Calu3 (cell line): ENCODE measurements at regions not wholly inside any gene's neighbourhood (a gene's known extent, or its start where the extent isn't known, plus 50 kb on each side); places are given as distances from the start of the nearest gene placed in this dataset.

Source experiments
- BruUV-seq: library from RNA; stranded (reverse); fragments of 400-500 nt; replicated peaks from 2 replicates; lab custom pipeline; 2021; lab: Mats Ljungman, UMichigan
- CTCF ChIA-PET: fragments of 300-600 bp; sonication (Branson Sonifier 250); formaldehyde crosslinking; loops from one replicate; lab custom pipeline; 2022; ENCODE audit warnings: antibody characterized with exemption; lab: Charles Lee
- DNase-seq: peaks from one replicate; pipeline ENCODE4 v3.0.0; 2022
- H3K27ac Mint-ChIP-seq: one replicate; pipeline ENCODE4 v1.8.0; 2022; ENCODE audit warnings: mixed read lengths; ENCODE audit not compliant: unreplicated experiment
- H3K27me3 Mint-ChIP-seq: one replicate; pipeline ENCODE4 v1.8.0; 2022; ENCODE audit warnings: mixed read lengths; ENCODE audit not compliant: unreplicated experiment
- H3K36me3 Mint-ChIP-seq: one replicate; pipeline ENCODE4 v1.8.0; 2022; ENCODE audit warnings: mild to moderate bottlenecking, moderate library complexity, mixed read lengths; ENCODE audit not compliant: insufficient read depth, unreplicated experiment
- H3K4me1 Mint-ChIP-seq: one replicate; pipeline ENCODE4 v1.8.0; 2022; ENCODE audit warnings: mild to moderate bottlenecking, low read depth, mixed read lengths; ENCODE audit not compliant: unreplicated experiment
- H3K4me3 Mint-ChIP-seq: one replicate; pipeline ENCODE4 v1.8.0; 2022; ENCODE audit warnings: mild to moderate bottlenecking, low read depth, moderate library complexity, mixed read lengths; ENCODE audit not compliant: unreplicated experiment
- H3K9me3 Mint-ChIP-seq: one replicate; pipeline ENCODE4 v1.8.0; 2022; ENCODE audit warnings: low read depth, mixed read lengths; ENCODE audit not compliant: unreplicated experiment
- intact Hi-C: fragments of 100-400 bp; cut with micrococcal nuclease; formaldehyde crosslinking; loops from one replicate; pipeline ENCODE4 v1.10.0; 2022; ENCODE audit not compliant: unreplicated experiment
- TF ChIP-seq, protein P1 (sequence below): fragments of 200-600 bp; IDR thresholded peaks from one replicate; pipeline ENCODE4 v1.8.0; 2022; ENCODE audit warnings: antibody characterized with exemption; ENCODE audit not compliant: unreplicated experiment

DNA sequence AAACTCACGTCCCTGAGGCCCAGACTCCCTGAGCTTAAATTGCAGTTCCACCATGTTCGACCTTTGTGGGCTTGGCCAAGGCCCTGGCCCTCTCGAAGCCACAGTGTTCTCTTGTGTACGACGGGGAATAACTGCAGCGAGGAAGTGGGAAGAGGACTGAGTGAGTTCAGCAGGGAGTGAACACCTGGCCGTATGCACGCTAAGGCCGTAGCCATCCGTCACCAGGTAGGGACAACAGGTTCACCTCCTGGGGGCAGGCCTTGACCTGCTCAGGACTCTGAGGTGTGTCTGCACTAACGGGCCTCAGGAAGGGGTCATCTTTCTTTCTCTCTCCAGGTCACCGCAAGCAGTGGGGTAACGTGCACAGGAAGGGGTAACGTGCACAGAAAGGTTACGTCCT lies 67.2 kb upstream of the CTBP2 start:
- no peak overlapping the region for H3K4me3 Mint-ChIP-seq
- TF ChIP-seq, protein P1, sequence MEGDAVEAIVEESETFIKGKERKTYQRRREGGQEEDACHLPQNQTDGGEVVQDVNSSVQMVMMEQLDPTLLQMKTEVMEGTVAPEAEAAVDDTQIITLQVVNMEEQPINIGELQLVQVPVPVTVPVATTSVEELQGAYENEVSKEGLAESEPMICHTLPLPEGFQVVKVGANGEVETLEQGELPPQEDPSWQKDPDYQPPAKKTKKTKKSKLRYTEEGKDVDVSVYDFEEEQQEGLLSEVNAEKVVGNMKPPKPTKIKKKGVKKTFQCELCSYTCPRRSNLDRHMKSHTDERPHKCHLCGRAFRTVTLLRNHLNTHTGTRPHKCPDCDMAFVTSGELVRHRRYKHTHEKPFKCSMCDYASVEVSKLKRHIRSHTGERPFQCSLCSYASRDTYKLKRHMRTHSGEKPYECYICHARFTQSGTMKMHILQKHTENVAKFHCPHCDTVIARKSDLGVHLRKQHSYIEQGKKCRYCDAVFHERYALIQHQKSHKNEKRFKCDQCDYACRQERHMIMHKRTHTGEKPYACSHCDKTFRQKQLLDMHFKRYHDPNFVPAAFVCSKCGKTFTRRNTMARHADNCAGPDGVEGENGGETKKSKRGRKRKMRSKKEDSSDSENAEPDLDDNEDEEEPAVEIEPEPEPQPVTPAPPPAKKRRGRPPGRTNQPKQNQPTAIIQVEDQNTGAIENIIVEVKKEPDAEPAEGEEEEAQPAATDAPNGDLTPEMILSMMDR = no peak
- H3K4me1 Mint-ChIP-seq = no peaks in the 10 kb centered on the region
- intact Hi-C loops = no loop called here
- H3K27me3 Mint-ChIP-seq = no peaks in the 10 kb centered on the region
- CTCF ChIA-PET = no interaction called here
- no peak for DNase-seq
- no TSS peak for BruUV-seq
- no peaks in the 10 kb centered on the region for H3K36me3 Mint-ChIP-seq
- H3K9me3 Mint-ChIP-seq = no peaks in the 10 kb centered on the region
- no peak overlapping the region for H3K27ac Mint-ChIP-seq

DNA sequence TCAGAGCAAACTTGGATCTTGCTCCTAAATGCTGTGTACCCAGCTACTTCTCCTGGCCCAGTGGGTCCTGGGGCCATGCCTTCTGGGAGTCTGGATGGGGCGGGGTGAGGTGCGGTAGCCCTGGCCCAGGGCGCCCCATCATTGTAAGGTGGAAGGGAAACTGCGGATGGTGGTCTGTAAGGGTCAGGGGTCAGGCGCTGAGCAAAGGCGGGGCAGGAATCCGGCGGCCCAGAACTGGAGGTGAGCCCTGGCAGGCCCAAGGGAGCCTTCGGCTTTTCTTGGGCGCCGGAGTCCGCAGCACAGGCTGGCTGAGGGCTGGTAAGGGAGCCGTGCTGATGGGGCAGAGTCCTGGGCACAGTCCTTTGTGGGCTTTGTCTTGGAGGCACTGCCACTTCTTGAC lies 66.5 kb upstream of the CTBP2 start:
- Mint-ChIP-seq H3K27ac (no peak overlapping the region), H3K4me1 (no peaks in the 10 kb centered on the region), H3K27me3 (peaks cover 6% of the 10 kb centered on the region), H3K36me3 (no peaks in the 10 kb centered on the region), H3K4me3 (no peak overlapping the region), H3K9me3 (no peaks in the 10 kb centered on the region)
- DNase-seq = no peak
- intact Hi-C loops = no loop called here
- no TSS peak for BruUV-seq
- CTCF ChIA-PET = no interaction called here
- TF ChIP-seq, protein P1 = no peak

DNA sequence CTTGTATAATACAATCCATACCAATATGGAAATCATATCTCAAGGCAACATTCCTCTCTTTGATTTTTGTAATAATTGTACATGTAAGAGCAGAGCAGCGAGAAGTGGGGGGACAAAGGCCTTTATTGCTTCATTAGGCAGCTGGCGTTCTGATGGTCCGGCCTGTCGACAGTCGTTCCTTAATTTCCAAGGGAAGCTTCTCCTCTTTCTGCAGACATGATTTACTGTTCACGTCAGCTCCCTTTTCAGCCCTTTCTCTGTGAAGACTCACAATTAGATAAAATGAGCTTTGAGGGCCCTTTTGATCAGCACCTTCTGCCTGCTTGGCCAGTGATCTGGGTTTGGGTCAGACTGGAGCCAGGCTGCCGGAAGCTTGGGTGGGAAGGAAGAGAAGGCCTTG lies 65.6 kb upstream of the CTBP2 start:
- no TSS peak for BruUV-seq

DNA sequence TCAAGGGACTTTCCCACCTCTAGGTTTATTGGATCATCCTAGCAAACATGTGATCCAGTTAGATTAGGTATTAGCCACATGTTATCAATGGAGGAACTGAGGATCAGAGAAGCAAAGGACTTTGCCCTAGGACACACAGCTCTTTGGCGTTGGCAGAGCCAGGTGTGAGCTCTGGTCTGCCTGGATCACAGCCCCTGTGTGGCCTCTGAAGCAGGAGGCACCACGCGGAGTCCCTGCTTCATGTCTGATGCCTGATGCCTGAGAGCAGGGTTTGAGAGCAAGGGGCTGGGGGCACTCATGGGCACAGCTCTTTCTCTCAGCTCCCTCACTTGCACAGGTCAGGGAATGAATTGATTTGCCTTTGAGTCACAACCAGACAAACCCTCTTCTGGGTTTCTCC lies 64.7 kb upstream of the CTBP2 start:
- no TSS peak for BruUV-seq
- Mint-ChIP-seq H3K4me1 (no peaks in the 10 kb centered on the region), H3K27ac (no peak overlapping the region), H3K27me3 (peaks cover 14% of the 10 kb centered on the region), H3K9me3 (no peaks in the 10 kb centered on the region), H3K36me3 (no peaks in the 10 kb centered on the region), H3K4me3 (no peak overlapping the region)
- CTCF ChIA-PET = no interaction called here
- no peak for DNase-seq
- TF ChIP-seq, protein P1 = no peak
- intact Hi-C loops = no loop called here

More for the DNA sequence above, 65.6 kb upstream of the CTBP2 start:
- Mint-ChIP-seq H3K27ac (no peak overlapping the region), H3K9me3 (no peaks in the 10 kb centered on the region), H3K4me1 (no peaks in the 10 kb centered on the region), H3K36me3 (no peaks in the 10 kb centered on the region), H3K27me3 (peaks cover 14% of the 10 kb centered on the region), H3K4me3 (no peak overlapping the region)
- no peak for DNase-seq
- CTCF ChIA-PET = no interaction called here
- intact Hi-C loops = no loop called here
- TF ChIP-seq, protein P1 = no peak
